HG02623 (cell line): ENCODE measurements at regions not wholly inside any gene's neighbourhood (a gene's known extent, or its start where the extent isn't known, plus 50 kb on each side); places are given as distances from the start of the nearest gene placed in this dataset.
"Not testable (repeated sequence)": the region's sequence is repeated elsewhere in the genome, so short reads cannot be mapped to it uniquely, and the experiment has no call there.

Source experiments
- ATAC-seq: cut with Tn5 transposase; IDR thresholded peaks from one replicate; pipeline ENCODE4 v1.9.1; 2021; ENCODE audit warnings: moderate library complexity; ENCODE audit not compliant: unreplicated experiment

DNA sequence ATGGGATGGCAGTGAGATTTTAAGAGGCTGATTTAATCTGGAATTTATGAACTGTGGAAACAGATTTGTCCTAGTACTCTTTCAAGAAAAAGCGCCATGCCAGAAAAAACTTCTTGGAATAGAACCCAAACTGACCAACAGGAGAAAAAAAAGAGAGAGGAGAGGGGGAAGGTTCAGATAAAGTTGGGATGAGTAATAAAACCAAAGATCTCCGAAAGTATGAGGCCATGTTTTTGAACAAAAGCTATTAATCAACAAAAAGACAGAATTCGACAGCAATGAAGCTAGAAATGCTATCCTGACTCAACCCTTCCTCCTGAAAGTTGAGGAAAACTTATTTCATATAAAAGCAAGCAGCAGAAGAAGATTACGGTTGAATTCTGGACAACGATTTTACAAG, 135.5 kb downstream of the CEMIP2 start:
- no peak for ATAC-seq

DNA sequence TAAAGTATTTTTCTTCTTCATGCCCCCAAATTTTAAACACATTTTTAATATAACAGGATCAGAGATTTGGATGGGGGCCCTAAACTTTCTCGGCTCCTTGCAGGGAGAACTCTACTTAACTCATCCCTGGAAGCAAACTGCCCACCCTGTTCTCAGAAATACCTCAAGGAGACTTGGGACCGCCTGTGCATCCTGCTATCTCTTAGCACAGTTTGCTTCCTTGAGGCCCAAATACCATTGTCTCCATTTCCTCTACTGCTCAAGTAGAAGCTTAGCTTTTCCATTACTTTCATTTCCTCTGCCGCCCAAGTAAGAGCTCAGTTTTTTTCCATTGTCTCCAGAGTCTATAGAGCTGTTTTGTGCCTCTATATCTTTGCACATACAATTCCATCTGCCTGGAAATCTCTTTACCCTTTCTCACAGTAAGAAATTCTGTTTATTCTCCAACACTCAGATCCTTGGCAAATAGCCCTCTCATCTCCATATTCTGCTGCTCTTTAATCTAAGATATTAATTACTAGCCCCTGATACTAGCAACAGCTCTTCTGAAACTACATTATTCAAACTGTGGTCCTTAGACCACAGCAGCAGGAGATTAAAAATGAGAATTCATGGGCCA, 137.8 kb downstream of the CEMIP2 start:
- ATAC-seq, result no peak

DNA sequence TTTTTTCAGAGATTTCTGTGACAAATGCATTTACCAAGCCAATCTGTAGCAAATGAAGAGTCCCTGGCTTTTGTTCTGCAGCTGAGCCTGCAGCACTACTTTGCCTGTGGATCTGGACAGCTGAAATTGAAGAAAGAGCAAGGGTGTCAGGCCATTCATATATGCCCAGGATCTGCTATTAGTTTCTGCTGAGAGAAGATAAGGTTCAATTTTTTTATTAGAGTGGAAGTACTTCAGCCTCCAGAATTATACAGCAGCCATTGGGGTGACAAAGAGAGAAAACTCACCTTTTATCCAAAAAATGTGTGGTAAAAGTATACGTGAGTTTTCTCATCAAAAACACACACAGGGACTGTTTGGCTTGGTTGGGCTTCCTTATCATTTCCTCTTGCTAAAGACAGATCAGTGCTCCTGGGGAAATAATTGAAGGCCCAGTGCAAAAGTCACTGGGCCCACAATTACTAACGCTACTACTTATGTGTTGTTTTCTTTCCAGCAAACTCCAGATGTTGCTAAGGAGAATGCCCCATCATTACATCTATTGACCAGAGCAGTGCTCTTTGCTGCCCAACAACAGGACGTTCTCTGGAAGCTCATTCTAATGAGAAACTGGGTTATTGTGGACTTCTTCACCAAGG, 138.6 kb downstream of the CEMIP2 start:
- no peak for ATAC-seq

DNA sequence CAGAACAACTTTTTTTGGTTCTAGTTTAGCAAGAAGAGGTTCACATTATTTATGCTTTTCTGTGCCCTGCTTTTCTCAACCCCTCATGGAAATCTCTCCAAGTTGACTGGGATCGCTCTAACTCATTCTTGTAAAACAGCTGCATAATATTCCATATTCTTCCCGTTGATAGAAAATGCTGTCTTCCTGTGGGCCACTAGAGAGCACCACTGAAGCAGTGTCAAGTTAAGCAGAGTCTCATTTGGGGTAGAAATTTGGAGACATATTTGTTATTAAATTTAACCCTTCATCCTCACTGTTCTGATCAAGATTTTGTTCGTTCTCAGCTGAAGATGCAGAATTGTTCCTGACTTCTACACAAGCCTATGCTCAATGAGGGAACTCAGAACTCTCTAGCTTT, 140.1 kb downstream of the CEMIP2 start:
- ATAC-seq, result no peak

- ATAC-seq, result no peak
These were observed 140.8 kb downstream of the CEMIP2 start for GRCh38 chr9:71627537-71627936.

GRCh38 chr9:71626395-71626794, 141.9 kb downstream of the CEMIP2 start:
- ATAC-seq, result no peak

DNA sequence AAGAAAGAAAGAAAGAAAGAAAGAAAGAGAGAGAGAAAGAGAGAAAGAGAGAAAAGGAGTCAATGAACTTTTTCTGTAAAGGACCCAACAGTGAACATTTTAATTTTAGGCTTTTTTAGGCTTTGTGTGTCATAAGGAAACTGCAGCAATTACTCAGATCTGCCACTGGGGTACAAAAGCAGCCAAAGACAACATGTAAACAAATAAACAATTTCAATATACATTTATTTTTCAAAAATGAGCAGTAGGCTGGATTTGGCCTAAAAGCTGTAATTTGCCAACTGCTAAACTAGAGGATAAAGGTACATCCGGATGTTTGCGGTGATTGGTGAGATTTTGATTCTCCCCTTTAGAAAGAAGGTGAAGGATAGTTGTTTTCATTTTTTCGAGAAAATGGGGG, 143.6 kb downstream of the CEMIP2 start:
- no peak for ATAC-seq

GRCh38 chr9:71620746-71621145, 147.6 kb downstream of the CEMIP2 start:
- no peak for ATAC-seq

DNA sequence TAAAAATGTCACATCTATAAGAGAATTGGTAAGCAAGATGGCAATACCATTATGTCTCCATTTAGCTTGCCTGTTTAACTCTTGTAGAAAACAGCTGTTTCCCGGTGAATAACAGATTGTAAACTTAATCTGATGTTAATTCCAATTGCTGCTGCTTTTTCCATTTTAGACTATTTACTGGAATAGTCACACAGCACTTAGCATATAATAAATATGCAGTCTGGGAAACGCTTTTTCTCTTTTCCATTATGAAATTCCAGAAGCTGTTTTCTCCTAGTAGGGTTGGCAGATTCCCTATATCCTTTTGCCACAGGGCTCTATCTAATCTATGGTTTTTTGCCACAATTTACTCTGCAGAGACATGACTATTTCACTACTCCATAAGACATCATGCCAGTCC, 148.0 kb downstream of the CEMIP2 start:
- no peak for ATAC-seq

DNA sequence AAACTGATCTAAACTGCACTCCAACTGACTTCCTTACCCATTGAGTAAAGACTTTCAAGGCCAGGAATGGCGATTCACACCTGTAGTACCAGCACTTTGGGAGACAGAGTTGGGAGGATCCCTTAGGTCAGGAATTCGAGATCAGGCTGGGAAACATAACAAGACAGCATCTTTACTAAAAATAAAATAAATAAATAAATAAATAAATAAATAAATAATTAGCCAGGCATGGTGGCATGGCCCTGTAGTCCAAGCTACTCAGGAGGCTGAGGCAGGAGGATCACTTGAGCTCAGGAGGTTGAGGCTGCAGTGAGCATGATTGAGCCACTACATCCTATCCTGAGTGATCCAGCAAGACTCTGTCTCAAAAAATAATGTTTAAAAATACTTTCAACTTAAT, 148.4 kb downstream of the CEMIP2 start:
- ATAC-seq, result no peak

DNA sequence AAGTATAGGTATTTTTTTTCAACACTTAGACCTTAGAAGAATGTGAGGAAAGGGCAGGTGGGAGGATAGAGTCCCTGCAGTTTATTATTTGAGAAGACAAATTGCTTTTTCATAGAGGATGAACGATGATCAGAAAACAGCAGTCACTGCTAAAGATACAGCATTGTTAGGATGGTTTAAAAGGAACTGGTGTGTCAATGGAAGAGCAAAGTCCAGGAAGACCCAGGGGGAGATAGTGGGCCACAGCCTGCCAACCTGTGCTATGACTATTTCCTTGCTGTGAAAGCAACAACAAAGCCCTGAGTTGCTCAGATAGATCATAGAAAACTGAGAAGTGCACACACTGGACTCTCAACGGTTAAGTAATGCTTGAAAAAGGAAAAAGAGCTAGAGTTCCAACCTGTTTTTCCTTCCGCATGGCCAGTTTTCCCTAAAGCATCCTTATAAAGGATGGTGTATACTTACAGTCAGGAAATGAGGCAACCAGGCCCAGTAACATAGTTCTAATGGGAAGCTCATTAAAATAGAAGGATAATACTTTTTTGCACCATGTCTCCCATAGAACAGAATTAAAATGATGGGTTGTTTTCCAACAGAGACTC, 153.8 kb downstream of the CEMIP2 start:
- no peak for ATAC-seq

DNA sequence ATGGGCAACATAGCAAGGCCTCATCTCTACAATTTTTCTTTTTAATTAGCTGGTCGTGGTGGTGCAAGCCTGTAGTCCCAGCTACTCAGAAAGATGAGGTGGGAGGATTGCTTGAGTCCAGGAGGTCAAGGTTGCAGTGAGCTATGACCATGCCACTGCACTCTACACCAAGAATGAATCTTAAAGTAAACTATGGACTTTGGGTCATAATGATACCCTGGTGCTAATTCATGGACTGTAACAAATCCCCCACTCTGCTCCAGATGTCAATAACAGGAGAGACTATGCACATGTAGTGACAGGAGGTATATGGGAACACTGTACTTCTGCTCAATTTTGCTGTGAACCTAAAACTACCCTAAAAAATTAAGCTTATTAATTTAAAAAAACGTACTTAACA, 155.4 kb downstream of the CEMIP2 start:
- no peak for ATAC-seq

DNA sequence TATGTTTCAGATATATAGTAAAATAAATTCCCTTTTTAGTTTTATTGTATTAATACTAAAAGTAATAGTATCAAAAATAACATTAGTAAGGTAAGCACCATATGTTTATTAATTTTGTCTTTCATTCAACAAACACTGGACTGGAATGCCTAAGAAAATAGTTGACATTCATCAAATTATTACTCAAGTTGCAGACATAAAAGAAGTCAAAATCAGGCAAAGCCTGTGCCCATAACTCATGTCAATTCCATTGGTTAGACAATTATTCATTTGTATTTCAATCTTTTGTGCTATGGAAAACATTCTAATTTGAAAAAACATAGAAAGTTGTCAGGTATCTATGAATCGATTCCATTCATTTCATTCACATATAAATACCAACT, 158.9 kb downstream of the CEMIP2 start:
- no peak for ATAC-seq

DNA sequence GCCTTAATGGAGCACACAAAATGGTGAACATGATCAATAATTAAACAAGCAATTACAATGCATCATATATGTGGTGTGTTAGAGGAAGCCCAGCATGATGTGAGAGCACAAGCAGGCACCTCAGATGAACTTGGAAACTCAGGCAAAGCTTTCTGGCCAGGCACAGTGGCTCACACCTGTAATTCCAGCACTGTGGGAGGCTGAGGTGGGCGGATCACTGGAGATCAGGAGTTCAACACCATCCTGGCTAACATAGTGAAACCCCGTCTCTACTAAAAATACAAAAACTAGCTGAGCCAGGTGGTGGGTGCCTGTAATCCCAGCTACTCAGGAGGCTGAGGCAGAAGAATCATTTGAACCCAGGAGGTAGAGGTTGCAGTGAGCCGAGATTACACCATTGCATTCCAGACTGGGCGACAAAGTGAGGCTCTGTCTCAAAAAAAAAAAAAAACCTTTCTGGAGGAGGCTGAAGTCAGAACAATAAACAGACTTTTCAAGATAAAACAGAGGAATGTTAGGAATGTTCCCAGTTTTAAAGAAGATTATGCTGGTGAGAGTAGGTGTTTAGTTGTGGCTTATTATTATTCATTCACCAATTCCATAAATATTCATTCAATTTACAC, 159.4 kb downstream of the CEMIP2 start:
- ATAC-seq, result no peak

GRCh38 chr9:71608021-71608420, 160.3 kb downstream of the CEMIP2 start:
- ATAC-seq, result no peak

- no peak for ATAC-seq
These were observed 160.8 kb downstream of the CEMIP2 start for GRCh38 chr9:71607461-71607881.

DNA sequence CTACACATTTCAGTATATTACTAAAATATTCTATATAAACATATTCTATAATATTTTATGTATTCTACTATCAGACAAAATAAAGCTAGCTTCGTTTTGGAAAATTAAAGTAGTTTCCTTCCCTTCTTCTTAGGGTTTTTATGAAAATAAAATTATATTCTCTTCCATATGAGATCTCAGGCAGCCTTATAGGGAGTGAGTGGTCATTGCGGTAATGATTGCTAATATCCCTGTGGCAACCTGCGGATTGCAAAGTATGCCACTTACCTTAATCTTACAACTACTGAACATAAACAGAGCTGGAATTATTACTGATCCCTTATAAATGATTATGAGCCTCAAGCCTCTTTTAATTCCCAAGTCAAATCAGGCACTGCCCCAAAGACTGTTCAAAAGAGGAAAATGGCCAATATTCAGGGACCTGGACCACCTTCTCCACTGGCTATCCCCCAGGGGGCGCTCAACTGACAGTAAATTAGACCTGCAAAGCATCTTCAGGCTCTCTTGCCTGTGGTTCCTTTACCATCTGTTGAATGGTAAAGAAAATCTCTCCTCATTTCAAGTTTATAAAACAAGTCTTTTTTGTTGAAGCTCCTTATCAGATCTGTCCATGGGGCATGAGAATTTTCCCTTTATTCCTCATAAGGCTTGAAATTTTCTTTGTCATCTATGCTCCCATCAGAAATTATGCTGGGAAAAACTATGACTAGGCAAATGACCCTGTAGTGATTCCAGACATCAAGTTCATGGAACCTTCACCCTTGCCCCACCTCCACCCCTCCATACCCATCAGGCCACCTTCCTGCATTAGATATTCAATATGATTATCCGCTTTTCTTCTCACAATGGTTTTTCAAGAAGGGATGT, 163.9 kb downstream of the CEMIP2 start:
- peak; percentile 95 for ATAC-seq

DNA sequence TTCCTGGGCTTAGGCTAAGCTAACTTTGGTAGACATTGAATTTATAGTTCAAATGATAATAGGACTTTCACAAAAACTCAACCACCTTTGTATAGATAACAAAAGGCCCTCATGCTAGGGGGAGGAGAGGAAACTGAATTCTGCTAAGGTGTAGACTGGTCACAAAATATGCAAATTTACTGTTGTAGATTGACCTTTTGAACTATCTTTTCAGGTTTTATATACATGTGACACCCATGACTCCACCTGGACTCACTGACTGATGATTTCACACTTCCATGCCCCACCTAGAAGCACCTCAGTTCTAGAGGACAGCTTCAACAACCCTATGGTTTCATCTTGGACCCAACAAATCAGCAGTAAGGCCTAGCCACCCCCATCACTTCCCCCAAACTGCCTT, 165.7 kb downstream of the CEMIP2 start:
- no peak for ATAC-seq

DNA sequence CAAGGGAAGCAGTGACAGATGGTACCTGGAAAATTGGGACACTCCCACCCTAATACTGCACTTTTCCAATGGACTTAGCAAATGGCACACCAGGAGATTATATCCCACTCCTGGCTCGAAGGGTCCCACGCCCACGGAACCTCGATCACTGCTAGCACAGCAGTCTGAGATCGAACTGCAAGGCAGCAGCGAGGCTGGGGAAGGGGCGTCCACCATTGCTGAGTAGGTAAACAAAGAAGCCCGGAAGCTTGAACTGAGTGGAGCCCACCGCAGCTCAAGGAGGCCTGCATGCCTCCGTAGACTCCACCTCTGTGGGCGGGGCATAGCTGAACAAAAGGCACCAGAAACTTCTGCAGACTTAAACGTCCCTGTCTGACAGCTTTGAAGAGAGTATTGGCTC, 172.6 kb downstream of the CEMIP2 start:
- ATAC-seq, result not testable (repeated sequence)

DNA sequence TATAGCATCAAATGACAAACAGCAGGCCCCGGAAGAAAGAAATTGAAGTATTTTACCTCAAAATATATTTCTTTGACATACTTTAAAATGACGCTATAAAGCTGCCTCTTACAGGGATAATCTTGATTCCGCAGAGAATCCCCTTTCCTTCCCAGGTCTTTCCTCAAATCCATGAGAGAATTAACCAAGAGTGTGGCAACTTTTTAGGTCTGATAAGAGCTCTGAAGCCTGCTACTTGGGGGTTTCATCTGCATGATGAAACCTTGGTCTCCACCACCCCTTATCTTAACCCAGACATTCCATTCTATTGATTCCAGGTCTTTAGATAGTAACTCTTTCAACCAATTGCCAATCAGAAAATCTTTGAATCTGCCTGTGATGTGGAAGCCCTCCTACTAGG, 173.8 kb downstream of the CEMIP2 start:
- ATAC-seq, result no peak

DNA sequence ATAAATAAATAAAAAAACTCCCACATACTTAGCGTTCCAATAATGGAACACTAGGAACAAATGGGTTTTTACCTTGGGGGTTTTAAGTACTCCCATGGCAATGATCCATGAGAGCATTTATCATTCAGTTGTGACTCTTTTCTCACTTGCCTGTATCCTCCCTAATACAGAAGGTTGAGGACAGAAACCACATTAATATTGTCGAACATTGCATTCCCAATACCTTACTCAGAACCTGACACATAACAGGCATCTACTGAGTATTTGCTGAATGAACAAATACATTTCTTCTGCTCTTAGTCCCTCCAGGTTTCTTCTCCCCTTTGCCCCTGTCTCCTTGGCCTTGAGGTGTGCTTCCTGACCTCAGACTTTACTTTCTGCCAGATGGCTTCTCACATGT, 175.9 kb downstream of the CEMIP2 start:
- no peak for ATAC-seq
